ENCODE measurements at regions not wholly inside any gene's neighbourhood (a gene's known extent, or its start where the extent isn't known, plus 50 kb on each side); places are given as distances from the start of the nearest gene placed in this dataset.
"Not testable (repeated sequence)": the region's sequence is repeated elsewhere in the genome, so short reads cannot be mapped to it uniquely, and the experiment has no call there.

DNA sequence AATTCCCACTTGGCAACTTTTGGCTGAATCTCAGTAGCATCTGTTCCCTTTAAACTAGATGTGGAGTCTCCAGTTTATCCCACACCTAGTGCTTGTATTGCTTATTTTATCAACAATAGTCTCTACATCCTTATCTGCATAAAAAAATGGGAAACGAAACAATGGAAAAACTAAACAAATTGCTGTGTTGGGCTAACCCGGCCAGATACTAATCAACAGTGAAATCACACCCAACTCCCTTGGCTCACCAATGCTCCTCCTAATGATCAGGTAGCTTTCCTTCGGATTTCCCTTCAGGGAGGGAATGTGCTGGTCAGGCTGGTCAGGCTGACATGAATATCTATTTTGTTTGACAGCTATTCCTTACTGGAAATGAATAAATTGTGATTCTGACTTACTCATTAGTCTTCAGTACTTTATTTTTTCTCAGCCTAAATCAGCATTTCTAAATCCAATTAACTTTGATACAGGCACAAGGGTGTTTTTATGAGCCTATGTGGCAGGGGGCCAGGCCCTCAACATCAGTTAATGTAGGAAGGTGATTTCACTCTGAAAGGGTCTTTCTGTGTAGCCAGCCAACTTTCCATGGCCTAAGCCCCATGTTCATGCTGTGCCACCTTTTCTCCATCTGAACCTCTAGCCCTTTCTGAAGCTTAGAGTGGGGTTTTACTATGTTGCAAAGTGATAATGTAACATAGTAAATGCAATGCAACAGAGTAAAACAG lies 170.5 kb upstream of the NPSR1 start:
- no peak for DNase-seq (ENCODE audit: low spot score)

- no peak for DNase-seq (ENCODE audit: low spot score)
Observed at GRCh38 chr7:34488766-34489165, 169.3 kb upstream of the NPSR1 start.

DNA sequence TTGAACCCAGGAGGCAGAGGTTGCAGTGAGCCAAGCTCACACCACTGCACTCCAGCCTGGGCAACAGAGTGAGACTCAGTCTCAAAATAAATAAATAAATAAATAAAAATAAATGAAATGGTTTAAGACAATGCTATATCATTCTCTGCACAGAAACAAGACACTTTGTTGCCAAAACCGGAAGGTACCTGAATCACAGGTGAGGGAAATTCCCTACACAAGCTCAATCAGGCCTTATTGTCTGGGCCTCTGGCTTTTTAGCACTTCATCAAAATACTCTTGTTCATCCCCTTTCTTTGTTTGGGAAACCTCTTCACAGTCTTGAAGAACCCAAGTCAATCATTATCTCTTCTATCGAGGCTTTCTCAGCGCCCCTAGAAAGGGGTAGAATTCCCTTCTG lies 166.1 kb upstream of the NPSR1 start:
- DNase-seq (ENCODE audit: low spot score), result no peak

- no peak for DNase-seq (ENCODE audit: low spot score)
Observed at GRCh38 chr7:34493752-34494151, 164.3 kb upstream of the NPSR1 start.

- DNase-seq (ENCODE audit: low spot score), result no peak
Observed at GRCh38 chr7:34497153-34497777, 160.8 kb upstream of the NPSR1 start.

DNA sequence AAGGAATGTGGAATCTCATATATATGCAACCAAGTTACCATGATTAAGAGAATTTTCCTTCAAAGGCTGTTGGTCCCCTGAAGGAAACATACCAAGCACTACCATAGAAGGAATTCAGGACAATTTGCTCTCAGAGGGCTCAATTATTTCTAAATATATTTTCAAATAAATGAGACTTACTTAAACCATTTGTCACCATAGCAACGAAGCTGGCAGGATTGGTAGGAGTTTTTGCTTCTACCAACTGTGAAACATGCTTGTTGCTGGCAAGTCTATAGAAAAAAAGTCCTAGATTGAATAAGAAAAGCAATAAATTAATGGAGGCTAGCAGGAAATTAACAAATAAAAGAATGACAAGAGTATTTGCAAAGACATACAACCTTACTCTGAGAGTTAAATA lies 156.9 kb upstream of the NPSR1 start:
- no peak for DNase-seq (ENCODE audit: low spot score)

GRCh38 chr7:34507191-34507590 lies 150.8 kb upstream of the NPSR1 start:
- no peak for DNase-seq (ENCODE audit: low spot score)

- no peak for DNase-seq (ENCODE audit: low spot score)
Observed at GRCh38 chr7:34523226-34523918, 134.6 kb upstream of the NPSR1 start.

GRCh38 chr7:34530259-34530658 lies 127.8 kb upstream of the NPSR1 start:
- no peak for DNase-seq (ENCODE audit: low spot score)

- DNase-seq (ENCODE audit: low spot score), result no peak
Observed at GRCh38 chr7:34539003-34539402, 119.0 kb upstream of the NPSR1 start.

- DNase-seq (ENCODE audit: low spot score), result no peak
Observed at GRCh38 chr7:34544621-34545020, 113.4 kb upstream of the NPSR1 start.

GRCh38 chr7:34550996-34551395 lies 107.0 kb upstream of the NPSR1 start:
- DNase-seq (ENCODE audit: low spot score), result no peak

- no peak for DNase-seq (ENCODE audit: low spot score)
Observed at GRCh38 chr7:34552502-34552901, 105.5 kb upstream of the NPSR1 start.

DNA sequence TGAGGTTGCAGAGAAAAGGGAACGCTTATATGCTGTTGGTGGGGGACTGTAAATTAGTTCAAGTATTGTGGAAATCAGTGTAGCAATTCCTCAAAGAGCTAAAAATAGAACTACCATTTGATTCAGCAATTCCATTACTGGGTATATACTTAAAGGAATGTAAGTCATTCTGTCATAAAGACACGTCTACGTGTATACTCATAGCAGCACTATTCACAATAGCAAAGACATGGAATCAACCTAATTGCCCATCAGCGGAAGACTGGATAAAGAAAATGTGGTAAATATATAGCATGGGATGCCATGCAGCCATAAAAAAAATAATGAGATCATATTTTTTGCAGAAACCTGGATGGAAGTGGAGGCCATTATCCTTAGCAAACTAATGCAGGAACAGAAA lies 100.0 kb upstream of the NPSR1 start:
- DNase-seq (ENCODE audit: low spot score), result no peak

GRCh38 chr7:34564091-34564490 lies 93.9 kb upstream of the NPSR1 start:
- DNase-seq (ENCODE audit: low spot score), result no peak

DNA sequence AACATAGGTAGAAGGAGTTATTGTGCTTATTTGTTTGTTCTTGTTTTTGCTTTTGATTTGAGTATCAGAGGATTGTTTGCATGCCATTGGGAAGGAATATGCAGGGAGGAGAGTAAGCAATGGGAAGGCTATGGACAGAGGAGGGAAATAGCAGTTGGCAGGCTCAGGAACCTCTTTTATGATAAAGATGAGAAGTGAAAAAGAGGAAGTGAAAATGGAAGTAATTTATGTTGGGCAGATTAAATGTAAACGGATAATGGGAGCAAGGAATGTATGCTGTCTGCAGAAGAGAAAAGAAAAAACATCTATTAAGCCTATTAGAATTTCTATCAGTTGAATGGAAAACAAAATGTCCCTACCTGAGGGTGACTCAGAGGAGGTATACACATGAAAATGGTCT lies 90.1 kb upstream of the NPSR1 start:
- DNase-seq (ENCODE audit: low spot score), result no peak

DNA sequence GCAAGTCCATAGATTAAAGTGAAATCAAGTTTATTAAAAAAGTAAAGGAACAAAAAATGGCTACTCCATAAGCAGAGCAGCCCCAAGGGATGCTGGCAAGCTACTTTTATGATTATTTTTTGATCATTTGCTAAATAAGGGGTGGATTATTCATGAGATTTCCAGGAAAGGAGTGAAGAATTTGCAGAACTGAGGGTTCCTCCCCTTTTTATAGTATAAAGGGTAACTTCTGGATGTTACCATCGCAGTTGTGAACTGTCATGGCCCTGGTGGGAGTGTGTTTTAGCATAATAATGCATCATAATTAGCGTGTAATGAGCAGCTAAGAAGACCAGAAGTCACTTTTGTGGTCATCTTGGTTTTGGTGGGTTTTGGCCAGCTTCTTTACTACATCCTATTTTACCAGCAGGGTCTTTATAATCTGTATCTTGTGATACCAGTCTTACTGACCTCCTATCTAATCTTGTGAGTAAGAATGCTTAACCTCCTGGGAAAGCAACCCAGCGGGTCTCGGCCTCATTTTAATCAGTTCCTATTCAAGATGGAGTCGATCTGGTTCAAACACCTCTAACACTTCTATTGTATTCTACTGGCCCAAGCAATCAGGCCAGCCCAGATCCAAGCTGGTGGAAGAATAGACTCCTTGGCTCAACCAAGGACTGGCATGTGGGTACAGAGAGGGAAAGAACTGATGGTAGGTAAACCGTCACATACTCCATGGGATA lies 87.9 kb upstream of the NPSR1 start:
- DNase-seq (ENCODE audit: low spot score), result no peak

GRCh38 chr7:34575006-34575405 lies 83.0 kb upstream of the NPSR1 start:
- no peak for DNase-seq (ENCODE audit: low spot score)

GRCh38 chr7:34577934-34578333 lies 80.1 kb upstream of the NPSR1 start:
- DNase-seq (ENCODE audit: low spot score), result not testable (repeated sequence)

- DNase-seq (ENCODE audit: low spot score), result not testable (repeated sequence)
Observed at GRCh38 chr7:34581698-34582097, 76.3 kb upstream of the NPSR1 start.

DNA sequence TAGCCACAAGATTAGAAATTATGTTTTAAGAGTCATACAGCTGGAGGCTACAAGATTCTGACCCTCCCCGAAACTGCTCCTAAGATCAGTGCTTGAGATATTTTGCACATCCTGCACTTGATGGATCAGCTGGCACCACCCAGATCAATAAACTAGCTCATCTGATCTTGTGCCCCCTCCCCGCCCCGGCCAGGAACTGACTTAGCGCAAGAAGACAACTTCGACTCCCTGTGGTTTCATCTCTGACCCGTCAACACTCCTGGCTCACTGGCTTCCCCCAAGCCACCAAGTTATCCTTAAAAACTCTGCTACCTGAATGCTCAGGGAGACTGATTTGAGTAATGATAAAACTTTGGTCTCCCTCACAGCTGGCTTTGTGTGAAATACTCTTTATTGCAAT lies 73.5 kb upstream of the NPSR1 start:
- no peak for DNase-seq (ENCODE audit: low spot score)

GRCh38 chr7:34596887-34597286 lies 61.1 kb upstream of the NPSR1 start:
- no peak for DNase-seq (ENCODE audit: low spot score)

All from ecto neural progenitor cell (in vitro differentiated cells).